SK-N-SH (cell line): ENCODE measurements at regions not wholly inside any gene's neighbourhood (a gene's known extent, or its start where the extent isn't known, plus 50 kb on each side); places are given as distances from the start of the nearest gene placed in this dataset.
A peak's percentile ranks its signal among the peaks of the same experiment; 100 is the strongest.

Experiments used
- CTCF ChIA-PET: fragments of 300-600, 350-600 bp; formaldehyde crosslinking; extraction: SDS; loops from one replicate; lab custom pipeline; 2021; lab: Yijun Ruan, JAX
- POLR2A ChIA-PET: fragments of 350-600 bp; sonication (Branson Sonifier 250); formaldehyde crosslinking; extraction: SDS; loops from one replicate; lab custom pipeline; 2020; ENCODE audit warnings: antibody characterized with exemption, inconsistent platforms; lab: Yijun Ruan, JAX
- DNase-seq: peaks from one replicate; pipeline ENCODE4 v3.0.0; 2012
- H2AFZ ChIP-seq: fragments of 200-600 bp; sonication (generic); 2 replicates; pipeline ENCODE4 v1.8.1; 2016; ENCODE audit warnings: antibody characterized with exemption, mild to moderate bottlenecking, low read depth
- H3F3A ChIP-seq: fragments of 200-600 bp; sonication (generic); replicated peaks from 2 replicates; pipeline ENCODE3; 2016; ENCODE audit warnings: antibody characterized with exemption, mild to moderate bottlenecking; ENCODE audit not compliant: insufficient read depth
- H3K27ac ChIP-seq, 2 experiments: fragments of 200-500 bp in 1 of 2; fragments of 200-600 bp in 1 of 2; sonication (Bioruptor generic) in 1 of 2; sonication (generic), shearing (Covaris generic) in 1 of 2; 2 replicates each; pipeline versions ENCODE4 v1.5.1 to v1.6.1; 2014 to 2016; ENCODE audit warnings: low read depth in 2 of 2, inconsistent platforms in 1 of 2, low read length in 1 of 2, mild to moderate bottlenecking in 1 of 2, mixed read lengths in 1 of 2
- H3K27me3 ChIP-seq: fragments of 200-600 bp; sonication (generic), shearing (Covaris generic); 2 replicates; pipeline ENCODE4 v1.6.1; 2016; ENCODE audit warnings: mixed run types; ENCODE audit not compliant: insufficient read depth
- H3K36me3 ChIP-seq, 2 experiments: fragments of 200-500 bp in 1 of 2; fragments of 200-600 bp in 1 of 2; sonication (Bioruptor generic) in 1 of 2; sonication (generic) in 1 of 2; replicated peaks in 1 of 2; 2 replicates each; pipeline versions ENCODE3 to v1.5.1; 2014 to 2016; ENCODE audit warnings: low read length in 1 of 2, mild to moderate bottlenecking in 1 of 2; ENCODE audit not compliant: insufficient read depth in 2 of 2, control insufficient read depth in 1 of 2
- H3K4me1 ChIP-seq, 2 experiments: fragments of 200-500 bp in 1 of 2; fragments of 200-600 bp in 1 of 2; sonication (Bioruptor generic) in 1 of 2; sonication (generic), shearing (Covaris generic) in 1 of 2; 2 replicates each; pipeline versions ENCODE4 v1.5.1 to v1.6.1; 2014 to 2016; ENCODE audit warnings: low read depth in 1 of 2, low read length in 1 of 2, mixed run types in 1 of 2; ENCODE audit not compliant: insufficient read depth in 2 of 2, control insufficient read depth in 1 of 2
- H3K4me2 ChIP-seq: fragments of 200-600 bp; sonication (generic), shearing (Covaris generic); 2 replicates; pipeline ENCODE4 v1.6.1; 2017; ENCODE audit warnings: mixed run types
- H3K4me3 ChIP-seq, 2 experiments: fragments of 200-500 bp in 1 of 2; fragments of 200-600 bp in 1 of 2; sonication (Bioruptor generic) in 1 of 2; sonication (generic), shearing (Covaris generic) in 1 of 2; 2 replicates each; pipeline versions ENCODE4 v1.5.1 to v1.8.1; 2014 to 2016; ENCODE audit warnings: low read depth in 2 of 2, inconsistent platforms in 1 of 2, low read length in 1 of 2, mild to moderate bottlenecking in 1 of 2, mixed read lengths in 1 of 2, moderate library complexity in 1 of 2
- H3K79me2 ChIP-seq: fragments of 200-600 bp; sonication (generic); 2 replicates; pipeline ENCODE4 v1.8.1; 2017; ENCODE audit warnings: mild to moderate bottlenecking; ENCODE audit not compliant: insufficient read depth
- H3K9ac ChIP-seq: fragments of 200-600 bp; sonication (generic); 2 replicates; pipeline ENCODE4 v1.6.1; 2017; ENCODE audit warnings: mixed run types
- H3K9me2 ChIP-seq: fragments of 200-600 bp; sonication (generic); 2 replicates; pipeline ENCODE4 v1.6.1; 2017; ENCODE audit warnings: mixed run types
- H3K9me3 ChIP-seq: fragments of 200-600 bp; sonication (generic); 2 replicates; pipeline ENCODE4 v1.6.1; 2017; ENCODE audit warnings: mixed run types, mild to moderate bottlenecking, moderate library complexity
- H4K20me1 ChIP-seq: fragments of 200-600 bp; sonication (generic); 2 replicates; pipeline ENCODE4 v1.6.1; 2017; ENCODE audit warnings: mild to moderate bottlenecking, mixed run types; ENCODE audit not compliant: insufficient read depth
- CTCF ChIP-seq: fragments of 200-600 bp; sonication (generic); IDR thresholded peaks from 2 replicates; pipeline ENCODE4 v1.6.1; 2017; ENCODE audit warnings: antibody characterized with exemption, mild to moderate bottlenecking, moderate library complexity
- FOXJ3 ChIP-seq: sonication (generic); formaldehyde crosslinking; IDR thresholded peaks from 2 replicates; pipeline ENCODE4 v1.5.1; 2020; ENCODE audit warnings: mild to moderate bottlenecking, missing genetic modification reagents
- IRF3 ChIP-seq: fragments of 150-350 bp; IDR thresholded peaks from 2 replicates; pipeline ENCODE4 v1.6.1; 2016; ENCODE audit warnings: mild to moderate bottlenecking, low read depth, low read length
- MEF2A ChIP-seq: IDR thresholded peaks from 2 replicates; pipeline ENCODE4 v1.4.0; 2012; ENCODE audit warnings: low read depth, borderline replicate concordance
- RAD21 ChIP-seq: IDR thresholded peaks from 2 replicates; pipeline ENCODE4 v1.6.1; 2012; ENCODE audit warnings: mild to moderate bottlenecking, low read length
- RXRA ChIP-seq: IDR thresholded peaks from 2 replicates; pipeline ENCODE4 v1.4.0; 2012; ENCODE audit warnings: low read depth, mild to moderate bottlenecking, borderline replicate concordance
- SIN3A ChIP-seq: IDR thresholded peaks from 2 replicates; pipeline ENCODE4 v1.6.1; 2012; ENCODE audit warnings: low read depth, mild to moderate bottlenecking, low read length, moderate library complexity, borderline replicate concordance
- SMC3 ChIP-seq: IDR thresholded peaks from 2 replicates; pipeline ENCODE4 v1.6.1; 2012; ENCODE audit warnings: low read depth, low read length, improper control_type of control experiment
- TAF1 ChIP-seq: IDR thresholded peaks from 2 replicates; pipeline ENCODE4 v1.6.1; 2012; ENCODE audit warnings: low read depth, mild to moderate bottlenecking, low read length, moderate library complexity, borderline replicate concordance
- WGBS: methylation state at CpG from one replicate; pipeline ENCODE4 v1.1.6; 2017; ENCODE audit warnings: low lambda C conversion rate; 5-methylcytosine and 5-hydroxymethylcytosine counted together
- TF ChIP-seq, protein P1 (sequence below): fragments of 150-350 bp; IDR thresholded peaks from 2 replicates; pipeline ENCODE4 v1.6.1; 2017; ENCODE audit warnings: antibody characterized with exemption, low read length, low read depth, borderline replicate concordance

GRCh38 chr13:64529874-64530485 is 2700.2 kb downstream of the PCDH9 start:
- ChIA-PET POLR2A (no interaction called here), CTCF (interaction anchor here (0.9 kb wide), 1 partner anchor 15 kb away, joined by 4 read pairs; no protein-coding TSS in a partner anchor)
- no peaks in the 10 kb centered on the region for H3K27me3 ChIP-seq
- H3K9ac ChIP-seq = no peak overlapping the region
- H2AFZ ChIP-seq = no peak overlapping the region
- no peak overlapping the region for H3K4me2 ChIP-seq
- TF ChIP-seq MEF2A = no peak
- no peak for TF ChIP-seq TAF1
- TF ChIP-seq SMC3 = 0 out of 2 replicates have a peak, but pooled peaks have one; percentile 12
- TF ChIP-seq, protein P1, sequence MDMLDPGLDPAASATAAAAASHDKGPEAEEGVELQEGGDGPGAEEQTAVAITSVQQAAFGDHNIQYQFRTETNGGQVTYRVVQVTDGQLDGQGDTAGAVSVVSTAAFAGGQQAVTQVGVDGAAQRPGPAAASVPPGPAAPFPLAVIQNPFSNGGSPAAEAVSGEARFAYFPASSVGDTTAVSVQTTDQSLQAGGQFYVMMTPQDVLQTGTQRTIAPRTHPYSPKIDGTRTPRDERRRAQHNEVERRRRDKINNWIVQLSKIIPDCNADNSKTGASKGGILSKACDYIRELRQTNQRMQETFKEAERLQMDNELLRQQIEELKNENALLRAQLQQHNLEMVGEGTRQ = no peak
- peak; percentile 62 for TF ChIP-seq CTCF
- TF ChIP-seq RAD21 = peak; percentile 40
- TF ChIP-seq, all 33 proteins: peak for 3
- Histone ChIP-seq H3K79me2 (no peaks in the 10 kb centered on the region), H3K9me3 (no peaks in the 10 kb centered on the region), H3K9me2 (no peaks in the 10 kb centered on the region), H4K20me1 (no peaks in the 10 kb centered on the region), H3K4me3 (peak overlapping the region in 1 of 2 experiments; percentile 17; a peak in 1 of 4 replicates), H3K36me3 (no peaks in the 10 kb centered on the region), H3K27ac (no peak overlapping the region), H3K4me1 (no peaks in the 10 kb centered on the region; a peak in 1 of 4 replicates), H3F3A (no peaks in the 10 kb centered on the region)
- peak; percentile 14 for DNase-seq
- 95% methylated on average over 2 of the region's 2 CpGs for WGBS

DNA sequence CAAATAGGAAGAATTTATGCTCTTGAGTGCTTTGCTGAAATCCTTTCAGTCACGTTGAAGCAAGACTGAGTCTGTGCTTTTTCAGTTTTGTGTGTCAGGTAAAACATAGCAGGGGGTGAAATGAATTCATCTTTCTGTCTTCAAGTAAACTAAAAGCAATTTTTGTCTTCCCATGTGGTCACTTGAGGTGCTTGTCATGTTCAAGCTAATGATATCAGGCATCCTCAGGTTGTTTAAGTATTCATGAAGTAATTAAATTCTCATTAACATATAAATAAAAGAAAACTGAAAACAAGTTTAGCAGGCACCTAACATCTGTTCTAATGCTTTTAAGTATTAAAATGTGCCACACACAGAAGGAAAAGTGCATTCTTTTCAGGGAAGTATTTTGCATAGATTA is 2701.3 kb downstream of the PCDH9 start:
- Histone ChIP-seq H3K27me3 (no peaks in the 10 kb centered on the region), H3K9me2 (no peaks in the 10 kb centered on the region), H3K36me3 (no peaks in the 10 kb centered on the region), H3K9ac (no peak overlapping the region), H3K27ac (no peak overlapping the region), H3F3A (no peaks in the 10 kb centered on the region), H4K20me1 (no peaks in the 10 kb centered on the region), H2AFZ (no peak overlapping the region; the same call in 1 of the 2 replicates), H3K4me3 (no peak overlapping the region), H3K9me3 (no peaks in the 10 kb centered on the region), H3K4me1 (no peaks in the 10 kb centered on the region; a peak in 1 of 4 replicates), H3K79me2 (no peaks in the 10 kb centered on the region), H3K4me2 (no peak overlapping the region)
- no peak for DNase-seq
- WGBS = 95% methylated on average over 1 of the region's 1 CpG
- ChIA-PET CTCF (no interaction called here), POLR2A (no interaction called here)
- TF ChIP-seq IRF3 (no peak), FOXJ3 (CRISPR knock-in tag) (no peak), RXRA (no peak), SIN3A (no peak)
